Neural crest cell (in vitro differentiated cells): ENCODE measurements at regions not wholly inside any gene's neighbourhood (a gene's known extent, or its start where the extent isn't known, plus 50 kb on each side); places are given as distances from the start of the nearest gene placed in this dataset.
A peak's percentile ranks its signal among the peaks of the same experiment; 100 is the strongest.

Source experiments
- DNase-seq: peaks from one replicate; pipeline ENCODE4 v3.0.0; 2021; ENCODE audit warnings: low read depth, mixed read lengths, low spot score
- H3K27ac Mint-ChIP-seq: one replicate; pipeline ENCODE4 v1.8.0; 2021; ENCODE audit warnings: mild to moderate bottlenecking, mixed read lengths; ENCODE audit not compliant: unreplicated experiment
- H3K27me3 Mint-ChIP-seq: 2 replicates; pipeline ENCODE4 v1.8.0; 2021; ENCODE audit warnings: low read depth, mild to moderate bottlenecking, mixed read lengths
- H3K36me3 Mint-ChIP-seq: 2 replicates; pipeline ENCODE4 v1.8.0; 2021; ENCODE audit warnings: low read depth, mild to moderate bottlenecking, mixed read lengths
- H3K4me1 Mint-ChIP-seq: 2 replicates; pipeline ENCODE4 v1.8.0; 2021; ENCODE audit warnings: mixed read lengths
- H3K4me3 Mint-ChIP-seq: one replicate; pipeline ENCODE4 v1.8.0; 2021; ENCODE audit warnings: mild to moderate bottlenecking, mixed read lengths
- H3K9me3 Mint-ChIP-seq: 2 replicates; pipeline ENCODE4 v1.8.0; 2021; ENCODE audit warnings: mixed read lengths
- CTCF ChIP-seq: fragments of 200-600 bp; sonication (generic); conservative IDR thresholded peaks from 2 replicates; pipeline ENCODE4 v1.5.0; 2021; ENCODE audit warnings: antibody characterized with exemption, mild to moderate bottlenecking

- TF ChIP-seq CTCF: no peak
- H3K27ac Mint-ChIP-seq: no peak overlapping the region
- H3K4me1 Mint-ChIP-seq: peaks cover 22% of the 10 kb centered on the region
- no peaks in the 10 kb centered on the region for H3K27me3 Mint-ChIP-seq
- no peak overlapping the region for H3K4me3 Mint-ChIP-seq
- peaks cover 9% of the 10 kb centered on the region for H3K9me3 Mint-ChIP-seq
- no peak for DNase-seq
- peaks cover 12% of the 10 kb centered on the region for H3K36me3 Mint-ChIP-seq
Measured at GRCh38 chr13:106187101-106187500, 348.4 kb downstream of the EFNB2 start.

GRCh38 chr13:106186366-106187030 is 349.0 kb downstream of the EFNB2 start:
- peaks cover 23% of the 10 kb centered on the region for H3K4me1 Mint-ChIP-seq
- H3K27ac Mint-ChIP-seq: no peak overlapping the region
- H3K4me3 Mint-ChIP-seq: no peak overlapping the region
- peaks cover 14% of the 10 kb centered on the region for H3K36me3 Mint-ChIP-seq
- DNase-seq: no peak
- no peak for TF ChIP-seq CTCF
- peaks cover 11% of the 10 kb centered on the region for H3K9me3 Mint-ChIP-seq
- no peaks in the 10 kb centered on the region for H3K27me3 Mint-ChIP-seq

- H3K4me1 Mint-ChIP-seq: peaks cover 23% of the 10 kb centered on the region
- peaks cover 14% of the 10 kb centered on the region for H3K9me3 Mint-ChIP-seq
- H3K27me3 Mint-ChIP-seq: no peaks in the 10 kb centered on the region
Measured at GRCh38 chr13:106184790-106185189, 350.7 kb downstream of the EFNB2 start.

GRCh38 chr13:106183410-106184065 is 351.9 kb downstream of the EFNB2 start:
- no peak for DNase-seq
- peaks cover 11% of the 10 kb centered on the region for H3K36me3 Mint-ChIP-seq

More at GRCh38 chr13:106184790-106185189, 350.7 kb downstream of the EFNB2 start:
- DNase-seq: no peak
- Mint-ChIP-seq H3K36me3 (peaks cover 14% of the 10 kb centered on the region), H3K27ac (no peak overlapping the region), H3K4me3 (no peak overlapping the region)
- TF ChIP-seq CTCF: no peak

GRCh38 chr13:106182404-106182803 is 353.1 kb downstream of the EFNB2 start:
- H3K4me3 Mint-ChIP-seq: no peak overlapping the region
- no peak for DNase-seq
- peaks cover 10% of the 10 kb centered on the region for H3K36me3 Mint-ChIP-seq
- no peaks in the 10 kb centered on the region for H3K27me3 Mint-ChIP-seq
- H3K9me3 Mint-ChIP-seq: peaks cover 16% of the 10 kb centered on the region
- TF ChIP-seq CTCF: no peak
- H3K27ac Mint-ChIP-seq: no peak overlapping the region
- H3K4me1 Mint-ChIP-seq: peaks cover 23% of the 10 kb centered on the region

More at GRCh38 chr13:106183410-106184065, 351.9 kb downstream of the EFNB2 start:
- Mint-ChIP-seq H3K27me3 (no peaks in the 10 kb centered on the region), H3K27ac (peak overlapping the region; percentile 20), H3K4me1 (peaks cover 23% of the 10 kb centered on the region), H3K4me3 (no peak overlapping the region), H3K9me3 (peaks cover 16% of the 10 kb centered on the region)
- no peak for TF ChIP-seq CTCF
